Immature natural killer cell (primary cell): ENCODE measurements at regions not wholly inside any gene's neighbourhood (a gene's known extent, or its start where the extent isn't known, plus 50 kb on each side); places are given as distances from the start of the nearest gene placed in this dataset.
"Not testable (repeated sequence)": the region's sequence is repeated elsewhere in the genome, so short reads cannot be mapped to it uniquely, and the experiment has no call there.

Experiments used
- DNase-seq, 3 donors: peaks; one replicate each; pipeline ENCODE4 v3.0.0; 2022; ENCODE audit warnings: mixed read lengths in 1 of 3
- H3K27ac Mint-ChIP-seq, 6 donors: one replicate each; pipeline ENCODE4 v1.8.0; 2020; ENCODE audit warnings: mixed read lengths in 6 of 6, mild to moderate bottlenecking in 5 of 6, inconsistent platforms in 4 of 6, moderate library complexity in 3 of 6
- H3K27me3 Mint-ChIP-seq, 3 donors: one replicate each; pipeline ENCODE4 v1.8.0; 2020 to 2021; ENCODE audit warnings: low read depth in 3 of 3, mild to moderate bottlenecking in 3 of 3, mixed read lengths in 3 of 3, moderate library complexity in 3 of 3, inconsistent platforms in 1 of 3
- H3K36me3 Mint-ChIP-seq, 3 donors: one replicate each; pipeline ENCODE4 v1.8.0; 2020; ENCODE audit warnings: mixed read lengths in 3 of 3, inconsistent platforms in 2 of 3, mild to moderate bottlenecking in 2 of 3
- H3K4me1 Mint-ChIP-seq, 2 donors: one replicate each; pipeline ENCODE4 v1.8.0; 2020; ENCODE audit warnings: inconsistent platforms in 2 of 2, mild to moderate bottlenecking in 2 of 2, mixed read lengths in 2 of 2, moderate library complexity in 1 of 2
- H3K4me3 Mint-ChIP-seq, 5 donors: one replicate each; pipeline ENCODE4 v1.8.0; 2020; ENCODE audit warnings: mild to moderate bottlenecking in 5 of 5, mixed read lengths in 5 of 5, inconsistent platforms in 3 of 5, moderate library complexity in 3 of 5
- H3K9me3 Mint-ChIP-seq, 6 donors: one replicate each; pipeline ENCODE4 v1.8.0; 2020; ENCODE audit warnings: mild to moderate bottlenecking in 6 of 6, mixed read lengths in 6 of 6, inconsistent platforms in 4 of 6, moderate library complexity in 3 of 6

DNA sequence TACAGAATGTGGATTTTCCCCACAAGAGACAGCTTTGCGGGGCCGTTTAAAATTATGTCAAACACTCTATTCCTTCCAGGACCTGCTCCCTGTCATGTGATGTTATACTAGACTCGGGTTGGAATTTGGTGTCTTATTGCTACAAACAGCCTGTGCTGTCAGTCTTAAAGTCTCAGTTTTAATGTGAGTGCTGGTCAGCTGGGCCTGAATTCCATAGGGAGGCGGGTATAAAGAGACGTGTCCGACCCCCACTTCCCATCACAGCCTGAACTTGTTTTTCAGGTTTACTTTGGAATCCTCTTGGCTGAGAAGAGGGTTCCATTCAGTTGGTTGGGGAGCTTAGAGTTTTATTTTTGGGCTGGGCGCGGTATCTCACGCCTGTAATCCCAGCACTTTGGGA, 146.5 kb upstream of the ZNF469 start:
- not testable (repeated sequence) for H3K9me3 Mint-ChIP-seq, H3K36me3 Mint-ChIP-seq, H3K27me3 Mint-ChIP-seq, H3K27ac Mint-ChIP-seq, H3K4me1 Mint-ChIP-seq, DNase-seq, H3K4me3 Mint-ChIP-seq

- H3K36me3 Mint-ChIP-seq, H3K27me3 Mint-ChIP-seq, DNase-seq, H3K27ac Mint-ChIP-seq, H3K9me3 Mint-ChIP-seq, H3K4me1 Mint-ChIP-seq, H3K4me3 Mint-ChIP-seq: not testable (repeated sequence)
Observed at GRCh38 chr16:88237314-88237713, 145.4 kb upstream of the ZNF469 start.

GRCh38 chr16:88237761-88238415, 144.9 kb upstream of the ZNF469 start:
- H3K36me3 Mint-ChIP-seq, H3K27me3 Mint-ChIP-seq, H3K4me3 Mint-ChIP-seq, H3K4me1 Mint-ChIP-seq, DNase-seq, H3K9me3 Mint-ChIP-seq, H3K27ac Mint-ChIP-seq: not testable (repeated sequence)

GRCh38 chr16:88238732-88239274, 144.0 kb upstream of the ZNF469 start:
- not testable (repeated sequence) for DNase-seq, H3K27ac Mint-ChIP-seq, H3K9me3 Mint-ChIP-seq, H3K4me1 Mint-ChIP-seq, H3K36me3 Mint-ChIP-seq, H3K4me3 Mint-ChIP-seq, H3K27me3 Mint-ChIP-seq

- not testable (repeated sequence) for H3K9me3 Mint-ChIP-seq, DNase-seq, H3K4me1 Mint-ChIP-seq, H3K36me3 Mint-ChIP-seq, H3K27ac Mint-ChIP-seq, H3K4me3 Mint-ChIP-seq
- peaks cover 2 to 11% (median 3%) of the 10 kb centered on the region in 3 donors for H3K27me3 Mint-ChIP-seq
Observed at GRCh38 chr16:88240118-88240517, 142.6 kb upstream of the ZNF469 start.

GRCh38 chr16:88240776-88241175, 142.0 kb upstream of the ZNF469 start:
- not testable (repeated sequence) for H3K9me3 Mint-ChIP-seq, H3K27ac Mint-ChIP-seq, H3K36me3 Mint-ChIP-seq, DNase-seq, H3K4me1 Mint-ChIP-seq, H3K4me3 Mint-ChIP-seq
- H3K27me3 Mint-ChIP-seq, result peaks cover 2 to 11% (median 3%) of the 10 kb centered on the region in 3 donors

DNA sequence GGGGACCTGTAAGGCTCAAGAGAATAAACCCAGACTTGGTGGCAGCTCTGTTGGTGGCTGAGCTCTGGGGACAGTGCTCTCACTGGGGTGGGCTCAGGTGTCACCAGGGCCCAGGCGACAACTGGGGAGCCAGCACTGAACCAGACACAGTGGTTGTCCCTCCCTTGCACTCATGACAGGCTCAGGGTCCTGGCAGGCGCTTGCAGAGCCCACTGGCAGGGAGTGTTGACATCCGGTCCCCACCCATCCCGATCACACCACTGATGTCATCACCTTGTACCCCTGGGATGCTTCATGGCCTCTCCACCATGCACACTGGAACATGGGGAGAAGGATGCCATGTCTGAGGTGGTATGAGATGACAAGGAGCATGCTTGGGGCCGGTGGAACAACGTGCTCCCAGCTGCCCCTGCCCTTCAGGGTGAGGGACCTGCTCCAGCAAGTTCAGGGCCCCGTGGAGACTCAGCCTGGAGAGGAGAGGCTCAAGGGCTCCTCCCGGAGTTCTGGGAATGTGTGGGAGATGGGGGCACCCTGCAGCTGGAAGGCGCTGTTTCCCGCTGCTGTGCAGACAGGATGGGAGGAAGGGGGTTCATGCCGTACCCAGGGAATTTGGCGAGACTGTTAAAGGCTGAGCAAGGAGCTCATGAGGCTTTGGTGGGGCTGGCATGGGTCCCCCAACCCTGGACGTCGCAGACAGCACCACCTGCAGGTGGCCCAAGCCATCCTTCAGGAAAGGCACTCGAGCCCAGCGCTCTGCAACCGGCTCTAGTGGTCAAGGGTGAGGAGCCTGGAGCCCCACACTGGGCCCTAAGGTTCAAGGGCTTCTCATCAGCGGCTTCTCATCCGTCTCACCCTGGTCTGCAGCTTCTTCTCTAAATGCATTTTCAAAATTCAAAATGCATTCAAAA, 141.1 kb upstream of the ZNF469 start:
- not testable (repeated sequence) for DNase-seq, H3K9me3 Mint-ChIP-seq
- peaks cover 2 to 11% (median 3%) of the 10 kb centered on the region in 3 donors for H3K27me3 Mint-ChIP-seq

DNA sequence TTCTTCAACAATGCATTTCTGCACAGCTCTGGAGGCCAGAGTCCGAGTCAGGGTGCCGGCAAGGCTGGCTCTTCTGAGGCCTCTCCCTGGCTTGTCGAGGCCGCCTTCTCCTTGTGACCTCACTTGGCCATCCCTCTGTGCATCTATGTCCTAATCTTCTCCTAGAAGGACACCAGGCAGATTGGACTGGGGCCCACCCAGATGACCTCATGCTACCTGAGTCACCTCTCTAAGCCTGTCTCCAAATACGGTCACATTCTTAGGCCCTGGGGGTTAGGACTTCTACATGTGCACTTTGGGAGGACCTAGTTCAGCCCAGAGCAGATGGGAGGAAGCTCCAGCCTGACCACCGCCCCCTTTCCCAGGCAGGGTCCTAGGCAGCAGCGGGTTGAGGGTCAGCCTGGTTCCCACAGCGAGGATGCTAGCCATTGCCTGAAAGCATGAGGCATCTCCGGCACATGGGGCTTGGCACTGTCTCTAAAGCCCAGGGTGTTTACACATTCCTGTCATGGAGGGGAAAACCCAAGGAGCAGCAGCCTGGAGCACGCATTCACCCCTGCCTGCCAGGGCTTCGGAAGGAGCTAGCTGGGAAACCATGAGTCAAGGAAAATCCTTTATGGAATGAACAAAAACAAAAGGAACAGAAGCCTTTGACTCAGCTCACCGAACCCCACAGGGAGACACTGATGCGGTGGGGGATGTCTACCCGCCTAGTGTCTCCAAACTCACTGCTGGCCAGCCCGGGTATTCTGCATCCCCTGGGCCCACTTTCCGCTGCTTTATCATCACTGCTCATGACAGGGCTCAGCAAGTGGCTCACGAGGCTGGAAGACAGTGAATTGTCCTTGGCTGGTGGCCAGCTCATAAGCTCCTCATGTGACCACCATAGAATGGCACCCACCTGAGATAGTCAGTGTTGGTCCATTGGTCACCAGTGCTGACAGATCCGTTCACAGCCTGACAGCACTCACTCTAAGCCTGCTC, 140.2 kb upstream of the ZNF469 start:
- not testable (repeated sequence) for H3K4me1 Mint-ChIP-seq, H3K27ac Mint-ChIP-seq, DNase-seq, H3K4me3 Mint-ChIP-seq, H3K36me3 Mint-ChIP-seq, H3K9me3 Mint-ChIP-seq
- peaks cover 2 to 11% (median 2%) of the 10 kb centered on the region in 3 donors for H3K27me3 Mint-ChIP-seq

More for the DNA sequence above, 141.1 kb upstream of the ZNF469 start:
- H3K4me3 Mint-ChIP-seq, H3K36me3 Mint-ChIP-seq, H3K27ac Mint-ChIP-seq, H3K4me1 Mint-ChIP-seq: not testable (repeated sequence)

DNA sequence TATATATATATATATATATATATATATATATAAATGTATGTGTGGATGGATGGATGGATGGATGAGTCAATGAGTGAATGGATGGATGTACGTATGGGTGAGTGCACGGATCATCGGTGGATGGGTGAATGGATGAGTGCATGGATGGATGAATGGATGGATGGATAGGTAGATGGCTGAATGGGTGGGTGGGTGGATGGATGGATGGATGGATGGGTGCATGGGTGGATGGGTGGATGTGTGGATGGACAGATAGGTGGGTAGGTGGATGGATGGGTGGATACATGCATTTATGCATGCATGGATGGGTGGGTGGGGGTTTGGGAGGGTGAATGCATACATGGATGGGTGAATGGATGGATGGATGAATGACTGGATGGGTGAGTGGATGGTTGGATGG, 138.8 kb upstream of the ZNF469 start:
- not testable (repeated sequence) for H3K4me1 Mint-ChIP-seq, H3K36me3 Mint-ChIP-seq, DNase-seq, H3K27ac Mint-ChIP-seq, H3K27me3 Mint-ChIP-seq, H3K9me3 Mint-ChIP-seq, H3K4me3 Mint-ChIP-seq

GRCh38 chr16:88245241-88246081, 137.3 kb upstream of the ZNF469 start:
- not testable (repeated sequence) for H3K4me3 Mint-ChIP-seq, H3K36me3 Mint-ChIP-seq, DNase-seq, H3K4me1 Mint-ChIP-seq, H3K27ac Mint-ChIP-seq, H3K27me3 Mint-ChIP-seq, H3K9me3 Mint-ChIP-seq

DNA sequence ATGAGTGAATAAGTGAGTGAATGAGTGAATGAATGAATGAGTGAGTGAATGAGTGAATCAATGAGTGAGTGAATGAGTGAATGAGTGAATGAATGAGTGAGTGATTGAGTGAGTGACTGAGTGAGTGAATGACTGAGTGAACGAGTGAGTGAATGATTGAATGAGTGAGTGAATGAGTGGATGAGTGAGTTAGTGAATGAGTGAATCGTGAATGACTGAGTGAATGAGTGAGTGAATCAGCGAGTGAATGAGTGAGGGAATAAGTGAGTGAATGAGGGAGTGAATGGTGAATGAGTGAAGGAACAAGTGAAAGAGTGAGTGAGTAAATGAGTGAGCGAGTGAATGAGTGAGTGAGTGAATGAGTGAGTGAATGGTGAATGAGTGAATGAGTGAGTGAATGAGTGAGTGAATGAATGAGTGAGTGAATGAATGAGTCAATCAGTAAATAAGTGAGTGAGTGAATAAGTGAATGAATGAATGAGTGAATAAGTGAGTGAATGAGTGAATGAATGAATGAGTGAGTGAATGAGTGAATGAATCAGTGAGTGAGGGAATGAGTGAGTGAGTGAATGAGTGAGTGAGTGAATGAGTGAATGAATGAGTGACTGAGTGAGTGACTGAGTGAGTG, 135.7 kb upstream of the ZNF469 start:
- not testable (repeated sequence) for H3K9me3 Mint-ChIP-seq, H3K36me3 Mint-ChIP-seq, H3K4me3 Mint-ChIP-seq, DNase-seq, H3K27me3 Mint-ChIP-seq, H3K4me1 Mint-ChIP-seq, H3K27ac Mint-ChIP-seq

- DNase-seq, H3K27ac Mint-ChIP-seq, H3K4me3 Mint-ChIP-seq, H3K4me1 Mint-ChIP-seq, H3K27me3 Mint-ChIP-seq, H3K36me3 Mint-ChIP-seq, H3K9me3 Mint-ChIP-seq: not testable (repeated sequence)
Observed at GRCh38 chr16:88247583-88247966, 135.2 kb upstream of the ZNF469 start.

- DNase-seq, H3K36me3 Mint-ChIP-seq, H3K4me1 Mint-ChIP-seq, H3K9me3 Mint-ChIP-seq, H3K27ac Mint-ChIP-seq, H3K4me3 Mint-ChIP-seq: not testable (repeated sequence)
- H3K27me3 Mint-ChIP-seq, result peaks cover 2 to 10% (median 6%) of the 10 kb centered on the region in 3 donors
Observed at GRCh38 chr16:88248761-88249160, 134.0 kb upstream of the ZNF469 start.
